Stimulated activated CD8-positive, alpha-beta memory T cell treated with anti-CD3 and anti-CD28 coated beads, Interleukin-7, amount 100 ng/mL, for 24 hours (primary cell): ENCODE measurements at regions not wholly inside any gene's neighbourhood (a gene's known extent, or its start where the extent isn't known, plus 50 kb on each side); places are given as distances from the start of the nearest gene placed in this dataset.

ENCODE experiments used
- DNase-seq: peaks from one replicate; pipeline ENCODE4 v3.0.0-alpha.2; 2020; ENCODE audit warnings: low read depth

DNA sequence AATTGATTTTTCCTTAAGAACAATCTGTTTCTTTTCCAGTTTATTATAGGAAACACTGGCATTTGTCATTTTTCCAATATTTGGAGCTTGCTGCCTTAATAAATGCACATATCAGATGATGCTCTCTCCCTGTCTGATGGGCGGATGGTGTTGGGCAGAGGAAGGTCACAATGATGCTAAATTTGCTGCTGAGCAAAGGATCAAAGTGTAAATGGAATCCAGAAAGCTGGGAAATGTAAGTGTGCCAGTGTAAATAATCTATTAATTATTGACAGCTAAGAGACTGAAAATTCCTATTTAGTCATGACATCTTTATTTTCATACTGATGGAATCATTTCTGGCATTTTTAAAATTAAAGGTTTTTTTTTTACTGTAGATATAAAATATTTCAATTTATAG, 243.2 kb downstream of the PTBP2 start:
- DNase-seq, result no peak

DNA sequence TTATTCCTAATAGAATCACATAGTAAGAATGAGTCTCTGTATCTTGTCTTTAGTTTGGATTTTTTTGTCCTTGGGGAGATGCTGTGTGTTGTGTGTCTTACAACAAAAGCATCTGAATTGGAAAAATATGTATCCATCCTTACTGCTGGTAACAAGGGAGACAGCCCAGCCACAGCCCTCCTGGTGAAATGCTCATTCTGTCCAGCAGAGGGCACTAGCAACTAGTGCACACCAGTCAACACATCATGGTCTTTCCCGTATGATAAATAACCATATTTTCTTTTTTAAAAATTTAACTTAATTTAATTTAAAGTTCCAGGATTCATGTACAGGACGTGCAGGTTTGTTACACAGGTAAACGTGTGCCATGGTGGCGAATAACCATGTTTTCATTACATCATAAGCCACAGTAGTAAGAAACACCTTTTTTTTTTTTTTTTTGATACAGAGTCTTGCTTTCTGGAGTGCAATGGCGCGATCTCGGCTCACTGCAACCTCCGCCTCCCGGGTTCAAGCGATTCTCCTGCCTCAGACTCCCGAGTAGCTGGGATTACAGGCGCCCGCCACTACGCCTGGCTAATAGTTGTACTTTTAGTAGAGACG, 245.1 kb downstream of the PTBP2 start:
- DNase-seq, result peak; percentile 49

DNA sequence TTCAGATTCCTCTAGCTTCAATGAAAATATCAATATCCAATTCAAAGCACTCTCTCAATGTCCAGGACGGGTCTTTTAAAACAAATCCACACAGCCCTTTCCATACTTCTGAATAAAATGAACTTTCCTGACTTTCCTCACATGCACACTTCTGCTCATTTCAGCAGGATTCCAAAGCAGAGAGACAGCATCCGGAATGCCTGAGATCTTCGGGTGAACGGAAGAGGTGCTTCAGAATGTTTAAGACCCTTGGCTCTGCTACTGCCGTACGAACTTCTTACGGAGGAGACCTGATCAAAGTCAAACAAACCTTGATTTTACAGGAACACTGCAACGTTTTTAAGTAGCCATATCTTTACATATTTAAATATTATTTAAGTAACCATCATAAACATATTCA, 245.7 kb downstream of the PTBP2 start:
- DNase-seq, result no peak

DNA sequence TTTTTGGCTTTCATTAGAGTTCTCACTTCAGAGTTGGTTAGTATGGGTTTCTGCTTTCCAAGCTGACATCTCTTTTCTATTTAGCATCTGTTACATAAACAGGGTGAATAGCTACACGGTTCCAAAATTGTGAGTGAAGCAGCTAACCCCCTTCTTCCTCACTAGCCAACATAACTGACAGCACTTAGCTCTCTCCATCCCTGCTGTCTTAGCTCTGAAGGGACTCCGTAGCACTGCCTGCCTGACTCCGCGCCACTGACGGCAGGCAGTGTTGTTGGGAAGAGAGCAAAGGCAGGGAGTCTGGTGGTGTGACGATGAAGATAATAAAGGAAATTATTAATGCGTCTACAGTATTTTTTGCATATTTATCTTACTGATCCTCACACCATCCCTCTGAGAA, 247.0 kb downstream of the PTBP2 start:
- no peak for DNase-seq

DNA sequence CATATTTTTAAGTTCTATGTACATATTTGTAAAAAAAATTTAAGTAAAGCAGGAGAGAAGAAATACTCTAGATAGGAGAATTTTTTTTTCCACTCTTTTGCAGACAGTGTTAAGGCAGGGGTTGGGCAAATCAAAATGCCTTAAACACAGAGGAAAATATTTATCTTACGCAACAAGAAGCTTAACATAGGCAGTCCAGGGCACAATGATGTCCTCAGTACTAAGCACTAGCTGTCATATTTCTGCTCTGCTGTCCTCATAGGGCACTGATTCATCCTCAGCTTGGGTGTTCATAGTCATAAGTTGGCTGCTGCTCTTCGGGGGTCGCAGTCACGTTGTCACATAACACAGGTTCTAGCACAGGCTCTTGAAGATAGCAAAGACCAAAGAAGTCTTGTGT, 247.4 kb downstream of the PTBP2 start:
- no peak for DNase-seq

DNA sequence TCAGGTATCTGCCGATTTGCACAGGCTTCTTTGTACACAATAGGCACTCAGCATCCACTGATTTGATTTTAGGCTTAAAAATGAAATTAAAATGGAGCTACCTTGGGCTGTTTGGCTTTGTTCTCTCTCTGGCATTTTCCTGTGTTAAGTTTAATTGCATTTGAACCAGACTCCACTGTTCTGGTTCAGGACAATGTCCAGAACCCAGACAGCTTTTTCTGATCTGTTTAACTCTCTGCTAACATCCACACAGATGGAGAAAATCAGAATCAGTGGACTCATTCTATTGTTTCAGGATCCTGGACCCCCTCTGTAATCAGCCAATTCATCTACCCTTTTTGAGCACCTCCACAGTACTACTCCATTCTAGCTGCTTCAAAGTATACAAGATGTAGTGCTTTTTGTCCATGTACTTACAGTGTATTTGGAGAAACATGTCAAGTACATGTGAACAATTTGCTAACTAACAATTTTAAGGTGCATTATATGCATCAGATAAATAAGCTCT, 248.1 kb downstream of the PTBP2 start:
- no peak for DNase-seq

DNA sequence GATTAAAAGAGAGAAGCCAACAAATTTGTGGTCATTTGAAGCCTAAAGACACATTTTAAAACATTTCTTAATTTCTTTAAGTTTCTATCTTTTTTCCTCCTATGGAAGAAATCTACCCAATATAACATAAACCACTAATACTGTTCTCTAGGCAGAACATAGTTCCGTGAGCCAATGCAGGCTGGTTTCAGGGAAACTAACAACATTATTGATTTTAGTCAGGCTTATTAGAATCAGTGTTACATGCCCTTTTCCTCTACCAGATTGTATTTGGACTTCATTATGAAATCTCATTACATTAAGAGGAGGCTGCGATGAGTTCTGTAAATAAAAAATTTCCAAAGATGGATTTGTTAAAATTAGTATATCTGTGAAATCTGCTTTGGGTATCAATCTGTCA, 249.9 kb downstream of the PTBP2 start:
- DNase-seq, result no peak

DNA sequence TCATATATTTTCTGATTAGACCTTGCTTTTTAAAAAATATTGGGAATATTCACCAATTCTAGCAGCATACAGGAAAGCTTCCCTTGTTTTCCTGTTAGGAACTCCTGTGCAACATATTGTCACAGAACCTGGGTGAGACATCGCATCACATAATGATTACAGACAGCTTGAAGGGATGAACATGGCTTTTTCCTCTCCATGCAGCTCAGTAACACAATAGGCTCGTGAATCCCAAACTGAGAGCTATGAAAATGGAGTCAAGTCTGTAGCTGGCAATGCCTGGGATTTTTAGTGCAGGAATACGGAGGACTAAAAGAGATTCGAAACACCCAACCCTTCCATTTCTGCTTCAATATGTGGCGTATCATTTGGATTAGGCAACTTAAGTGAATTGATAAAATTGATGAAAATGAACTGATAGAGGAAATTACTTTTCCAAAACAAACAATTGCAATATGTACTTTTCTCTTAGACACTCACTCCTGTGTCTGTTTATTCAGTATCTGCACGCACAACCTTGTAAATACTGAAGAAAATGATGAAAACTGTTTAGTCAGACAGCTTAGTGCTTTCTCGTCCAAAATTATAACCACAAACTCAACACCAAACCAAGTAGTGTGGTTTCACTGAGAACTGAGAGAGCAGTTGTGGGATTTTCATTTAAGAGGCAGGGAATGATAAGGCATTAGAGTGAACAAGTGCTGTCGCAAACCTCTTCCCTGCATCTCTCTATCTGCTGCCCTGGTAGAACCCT, 250.4 kb downstream of the PTBP2 start:
- DNase-seq, result no peak

DNA sequence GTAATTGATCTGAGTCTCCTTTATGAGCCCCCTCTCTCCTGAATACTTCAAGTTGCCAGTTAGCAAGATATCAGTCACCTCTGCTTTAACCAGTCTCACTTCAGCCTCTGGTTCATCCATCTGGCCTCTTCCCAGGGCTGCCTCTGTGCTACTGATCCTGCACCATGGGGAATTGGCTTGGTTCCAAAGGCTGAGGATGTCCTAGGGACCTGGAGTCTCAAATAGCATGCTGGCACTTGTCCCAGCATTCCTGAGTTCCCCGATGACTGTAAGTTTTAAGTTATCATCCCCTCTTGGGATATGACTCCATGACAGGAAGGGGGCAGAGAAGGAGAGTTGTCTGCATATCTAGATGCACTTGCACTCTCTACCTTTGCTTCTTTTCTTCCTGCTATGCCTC, 252.0 kb downstream of the PTBP2 start:
- no peak for DNase-seq

DNA sequence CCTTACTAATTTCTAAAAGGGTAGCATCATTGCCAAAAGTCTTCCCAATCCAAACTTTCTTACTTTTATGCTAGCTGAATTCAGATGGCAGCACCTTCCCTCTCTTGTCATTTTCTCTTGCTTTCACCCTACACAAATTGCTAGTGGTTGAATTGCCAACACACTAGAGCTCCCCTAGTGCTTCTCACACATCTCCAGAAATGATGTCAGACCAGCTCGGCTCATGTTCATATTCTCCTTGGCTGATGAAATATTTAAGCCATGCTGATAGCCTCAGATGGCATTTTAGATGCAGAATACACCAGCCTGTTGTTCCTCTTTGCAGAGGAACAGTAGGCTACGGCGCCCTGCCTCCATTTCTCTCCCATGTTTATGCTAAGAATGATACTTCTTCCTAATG, 256.9 kb downstream of the PTBP2 start:
- no peak for DNase-seq

DNA sequence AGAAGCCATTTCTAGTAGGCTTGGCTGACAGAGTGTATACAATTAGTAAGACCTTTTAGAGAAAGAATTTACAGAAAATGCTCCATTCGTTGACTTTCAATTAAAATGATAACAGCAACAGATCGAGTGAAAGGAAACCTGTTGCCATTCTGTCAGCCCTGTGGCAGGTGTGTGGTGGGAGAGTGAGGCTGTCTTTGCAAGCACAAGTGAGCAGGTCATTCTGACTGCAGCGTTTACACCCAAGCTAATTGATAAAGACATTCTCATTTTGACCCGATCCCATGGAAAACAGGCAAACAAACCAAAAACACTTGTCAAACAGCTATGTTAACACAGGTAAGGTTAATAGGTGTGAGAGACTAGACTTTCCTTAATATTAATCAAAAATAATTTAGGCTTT, 257.3 kb downstream of the PTBP2 start:
- no peak for DNase-seq

DNA sequence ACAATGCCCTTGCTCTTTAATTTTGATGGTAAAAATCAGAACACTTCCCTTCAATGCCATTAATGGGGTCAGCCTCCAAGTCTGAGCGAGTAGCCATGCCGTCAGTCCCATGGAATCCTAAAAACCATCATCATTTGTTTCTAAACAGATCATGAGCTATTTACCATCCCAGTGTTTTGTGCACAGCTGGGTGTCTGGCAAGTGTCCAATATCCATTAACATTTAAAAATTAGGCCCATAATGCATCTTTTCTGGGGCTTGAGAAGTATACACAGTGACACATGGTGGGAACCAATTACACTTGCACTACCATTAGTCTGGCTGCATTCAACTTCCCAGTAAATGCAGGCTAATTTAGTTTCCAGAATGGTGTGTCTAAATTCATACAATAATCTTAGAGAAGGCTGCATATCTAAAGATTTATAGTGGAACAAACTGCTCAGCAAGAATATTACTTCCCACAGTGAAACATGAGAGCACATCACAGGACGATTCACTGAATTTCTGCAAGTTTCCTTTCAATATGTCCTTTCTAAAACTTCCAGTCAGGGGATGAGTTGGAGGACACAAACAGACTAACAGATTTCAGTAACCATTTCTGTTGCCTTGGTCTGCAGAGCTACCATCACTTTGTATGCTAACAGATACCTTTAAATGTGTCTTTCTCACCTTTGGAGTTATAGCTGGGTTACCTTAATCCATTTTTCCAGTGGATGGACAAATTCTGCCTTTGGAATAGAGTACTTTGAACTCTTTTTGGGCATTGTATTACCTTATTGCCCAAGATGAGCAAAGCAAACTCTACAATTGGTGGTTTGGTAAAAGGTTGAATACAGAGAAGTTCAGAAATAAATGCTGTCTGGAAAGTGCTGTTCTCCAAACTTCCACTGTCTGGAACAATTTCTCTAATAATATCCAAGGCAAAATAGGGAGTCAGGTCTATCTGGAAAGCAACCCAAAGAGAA, 258.0 kb downstream of the PTBP2 start:
- no peak for DNase-seq

DNA sequence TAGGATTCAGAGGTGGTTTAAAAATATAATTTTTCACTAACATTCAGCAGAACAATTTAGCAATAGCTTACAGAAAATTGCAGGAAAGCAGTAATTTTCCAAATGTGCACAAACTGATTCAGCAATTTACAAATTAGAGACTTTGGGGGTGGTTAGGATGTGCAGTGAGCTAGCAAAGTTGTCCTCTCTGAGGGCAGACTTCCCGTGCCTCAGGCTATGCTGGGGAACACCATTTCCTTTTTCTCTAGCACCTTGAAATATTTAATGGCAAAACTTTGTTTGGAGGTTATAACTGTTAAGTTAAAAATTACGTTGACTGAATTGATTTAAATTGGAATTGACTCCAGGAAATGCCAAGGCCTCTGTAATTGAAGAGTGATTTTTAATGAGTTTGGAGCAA, 258.9 kb downstream of the PTBP2 start:
- DNase-seq, result no peak

DNA sequence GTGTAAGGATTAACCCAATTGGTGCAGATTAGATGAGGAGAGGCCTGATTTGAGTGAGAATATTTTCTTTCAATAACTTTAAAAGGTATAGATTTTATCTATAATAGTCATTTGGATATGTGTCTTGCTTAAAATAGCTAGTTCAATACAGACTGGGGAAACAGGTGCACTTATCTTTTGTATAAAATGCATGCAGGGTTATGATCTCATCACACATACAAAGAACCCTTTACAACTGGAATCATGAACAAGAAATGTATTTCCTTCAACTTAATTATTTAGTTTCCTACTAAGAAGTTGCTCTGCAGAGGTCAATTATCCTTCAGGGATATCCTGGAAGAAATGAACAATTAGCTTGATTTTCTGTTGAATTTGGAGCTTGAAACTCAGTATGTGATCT, 259.6 kb downstream of the PTBP2 start:
- DNase-seq, result no peak

DNA sequence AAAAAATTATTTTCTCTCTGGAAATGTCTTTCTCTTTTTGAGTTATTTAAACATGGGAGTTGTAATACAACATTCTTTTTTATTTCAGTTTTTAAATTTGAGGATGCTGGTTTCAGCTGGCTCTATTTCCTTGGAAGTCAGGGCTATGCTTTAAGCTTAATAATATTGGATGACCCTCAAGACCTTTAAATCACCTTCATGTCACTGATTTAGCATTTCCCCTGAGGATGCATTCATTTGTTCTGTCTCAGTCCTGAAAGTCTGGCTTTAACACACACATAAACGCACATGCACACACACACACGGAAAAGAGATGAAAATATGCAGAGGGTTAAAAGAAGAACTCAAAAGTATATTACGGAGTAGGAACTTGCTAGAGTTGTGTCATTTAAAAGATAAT, 260.5 kb downstream of the PTBP2 start:
- DNase-seq, result no peak

DNA sequence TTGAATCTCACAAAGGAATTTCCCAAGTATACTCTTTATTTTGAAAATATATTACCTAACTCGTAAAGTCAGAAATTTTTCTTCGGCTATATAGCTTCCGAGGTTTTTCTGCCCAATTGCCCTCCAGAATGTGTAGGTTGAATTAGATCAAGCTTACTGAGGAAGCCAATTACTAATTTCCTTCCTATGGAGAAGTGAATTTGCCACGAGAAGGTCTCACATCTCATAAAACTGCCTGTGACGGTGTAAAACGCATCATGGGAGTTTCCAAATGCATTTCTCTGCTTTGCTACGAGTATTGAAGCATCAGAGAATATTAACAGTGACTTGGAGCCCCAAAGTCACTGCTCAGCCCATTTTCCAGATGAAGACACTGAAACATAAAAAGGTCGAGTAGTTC, 262.3 kb downstream of the PTBP2 start:
- no peak for DNase-seq

DNA sequence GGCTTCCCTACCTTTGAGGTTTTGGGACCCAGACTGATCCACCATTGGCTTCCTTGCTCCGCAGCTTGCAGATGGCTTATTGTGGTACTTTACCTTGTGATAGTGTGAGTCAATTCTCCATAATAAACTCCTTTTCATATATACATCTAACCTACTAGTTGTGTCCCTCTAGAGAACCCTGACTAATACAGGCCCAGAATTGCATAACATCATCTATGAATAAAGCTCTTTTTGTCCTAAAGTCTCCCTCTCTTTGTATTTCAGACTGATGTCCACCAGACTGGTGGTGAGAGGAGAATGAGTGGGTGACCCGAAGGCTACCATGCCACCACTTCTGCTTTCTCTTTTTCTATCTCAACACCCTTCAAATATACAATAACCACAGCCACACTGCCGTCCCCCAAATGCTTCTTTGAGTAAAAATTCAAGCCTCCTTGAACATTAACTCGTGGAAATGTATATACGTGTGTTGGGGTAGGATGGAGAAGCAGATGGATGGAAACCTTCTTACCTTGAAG, 265.7 kb downstream of the PTBP2 start:
- DNase-seq, result no peak

DNA sequence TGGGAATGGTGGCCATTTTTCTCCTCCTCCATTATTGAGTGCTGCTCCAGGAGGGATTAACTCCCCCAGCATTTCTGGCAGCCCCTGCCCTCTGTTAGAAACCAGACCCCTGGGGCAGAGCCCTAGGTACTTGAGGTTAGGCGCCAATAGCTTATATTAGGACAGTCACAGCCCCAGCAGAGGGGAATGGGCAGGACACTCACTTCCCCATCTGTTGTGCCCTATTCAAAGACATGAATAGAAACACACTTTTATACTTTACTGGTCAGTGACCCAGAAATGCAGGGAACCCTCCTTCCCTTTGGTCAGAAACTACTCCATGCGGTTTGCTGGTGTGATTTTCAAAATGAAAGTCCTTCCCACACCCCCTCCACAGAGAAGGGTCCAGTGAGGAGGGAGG, 267.7 kb downstream of the PTBP2 start:
- DNase-seq, result no peak

DNA sequence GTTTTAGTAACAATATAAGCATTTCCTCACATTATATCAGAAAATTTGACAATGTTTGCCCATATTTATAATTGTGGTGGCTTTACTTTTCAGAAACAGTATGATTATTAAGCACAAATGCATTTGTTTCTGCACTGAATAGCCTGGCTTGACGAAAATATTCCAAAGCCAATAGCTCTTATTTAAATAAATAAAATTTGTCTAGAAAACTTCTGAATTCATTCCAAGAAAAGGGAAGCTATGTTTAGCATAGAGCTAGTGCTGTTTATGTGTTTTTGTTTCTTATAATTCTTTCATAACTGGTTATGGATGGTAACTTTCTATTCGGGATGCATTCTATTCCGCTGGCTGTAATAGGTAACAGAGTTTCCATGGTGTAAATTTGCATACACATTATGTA, 268.6 kb downstream of the PTBP2 start:
- DNase-seq, result no peak

DNA sequence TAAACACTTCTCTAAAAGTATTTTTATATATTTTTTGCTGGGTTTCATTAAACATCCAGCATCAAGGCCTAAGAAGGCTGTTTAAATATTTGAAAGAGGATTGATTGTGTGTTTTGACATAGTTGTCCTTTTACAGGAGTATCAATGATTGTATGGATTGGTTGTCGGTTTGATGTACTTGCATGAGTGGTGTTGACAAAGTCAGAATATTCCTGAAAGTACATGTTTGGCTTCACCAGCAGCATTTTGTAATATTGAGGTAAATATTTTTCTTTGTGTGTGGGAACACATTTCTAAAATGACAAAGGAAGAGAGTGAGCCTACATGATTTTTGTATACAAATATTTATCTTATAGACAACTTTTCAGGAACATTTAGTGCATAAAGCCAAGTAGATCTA, 269.7 kb downstream of the PTBP2 start:
- DNase-seq, result no peak

DNA sequence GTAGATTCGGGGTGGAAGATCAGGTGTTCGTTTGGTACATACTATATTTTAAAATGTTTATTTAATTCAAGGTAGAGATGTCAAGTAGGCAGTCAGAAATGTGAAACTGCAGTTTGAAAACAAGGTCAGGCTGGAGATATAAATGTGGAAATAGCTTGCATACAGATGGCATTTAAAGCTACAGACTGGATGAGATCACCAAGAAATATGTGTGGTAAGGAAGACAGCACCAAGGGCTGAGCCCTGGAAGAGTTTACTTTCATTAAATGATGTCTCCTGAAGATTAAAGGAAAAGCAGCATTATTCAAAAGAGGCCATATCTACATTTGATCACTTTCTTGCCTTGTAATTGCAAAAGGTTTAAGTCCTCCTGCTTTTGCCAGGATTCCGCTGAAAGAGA, 271.3 kb downstream of the PTBP2 start:
- no peak for DNase-seq

DNA sequence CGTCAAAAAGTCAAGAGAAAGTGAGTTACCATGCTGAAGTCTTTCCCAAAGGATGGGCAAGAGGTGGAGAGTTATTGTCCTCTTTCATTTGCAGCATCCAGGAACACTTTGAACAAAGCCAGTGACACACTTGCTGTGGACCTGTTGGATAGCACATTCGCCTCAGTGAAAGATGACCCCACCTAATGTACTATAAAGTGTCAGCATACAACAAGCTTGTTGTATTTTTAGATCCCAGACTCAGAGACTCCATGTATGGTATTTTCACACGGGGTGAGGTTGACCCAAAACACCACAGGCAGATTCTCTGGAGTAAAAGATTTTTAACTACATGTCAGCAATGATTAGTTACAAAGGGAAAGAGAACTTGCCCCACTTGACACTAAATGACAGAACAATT, 273.8 kb downstream of the PTBP2 start:
- no peak for DNase-seq

DNA sequence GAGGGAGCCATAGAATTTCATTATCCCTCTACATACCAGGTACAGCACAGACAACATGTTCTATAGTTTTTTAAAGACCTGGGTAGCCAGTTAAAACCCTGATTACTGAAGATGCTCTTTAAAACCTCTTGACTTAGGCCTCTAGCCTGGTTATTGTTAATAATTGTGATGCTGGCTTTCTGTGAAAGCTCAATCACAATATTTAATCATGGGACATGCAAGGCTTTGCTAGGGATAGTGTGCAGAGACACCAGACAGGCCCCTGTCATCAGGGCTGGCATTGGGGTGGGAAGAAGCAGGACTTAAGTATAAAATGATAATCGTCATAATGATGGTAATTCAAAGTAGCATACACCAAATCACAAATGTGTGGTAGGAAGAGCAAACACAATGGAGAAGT, 274.4 kb downstream of the PTBP2 start:
- DNase-seq, result no peak
